GM18951 (cell line): ENCODE measurements at regions not wholly inside any gene's neighbourhood (a gene's known extent, or its start where the extent isn't known, plus 50 kb on each side); places are given as distances from the start of the nearest gene placed in this dataset.
"Not testable (repeated sequence)": the region's sequence is repeated elsewhere in the genome, so short reads cannot be mapped to it uniquely, and the experiment has no call there.

Experiments used
- POLR2A ChIP-seq: IDR thresholded peaks from 4 replicates; pipeline ENCODE4 v1.6.1; 2011; ENCODE audit warnings: mild to moderate bottlenecking; ENCODE audit not compliant: insufficient read length, insufficient read depth; ENCODE audit errors: extremely low read depth
- in situ Hi-C: fragments of 300-500 bp; cut with MboI; formaldehyde crosslinking; loops from one replicate; pipeline ENCODE4 v1.12.0; 2022; ENCODE audit warnings: low sequenced_read_pairs, mixed read lengths, inconsistent platforms; ENCODE audit not compliant: unreplicated experiment

GRCh38 chr15:77901921-77902750, 175.4 kb downstream of the TBC1D2B start:
- in situ Hi-C loops = no loop called here
- TF ChIP-seq POLR2A = no peak

DNA sequence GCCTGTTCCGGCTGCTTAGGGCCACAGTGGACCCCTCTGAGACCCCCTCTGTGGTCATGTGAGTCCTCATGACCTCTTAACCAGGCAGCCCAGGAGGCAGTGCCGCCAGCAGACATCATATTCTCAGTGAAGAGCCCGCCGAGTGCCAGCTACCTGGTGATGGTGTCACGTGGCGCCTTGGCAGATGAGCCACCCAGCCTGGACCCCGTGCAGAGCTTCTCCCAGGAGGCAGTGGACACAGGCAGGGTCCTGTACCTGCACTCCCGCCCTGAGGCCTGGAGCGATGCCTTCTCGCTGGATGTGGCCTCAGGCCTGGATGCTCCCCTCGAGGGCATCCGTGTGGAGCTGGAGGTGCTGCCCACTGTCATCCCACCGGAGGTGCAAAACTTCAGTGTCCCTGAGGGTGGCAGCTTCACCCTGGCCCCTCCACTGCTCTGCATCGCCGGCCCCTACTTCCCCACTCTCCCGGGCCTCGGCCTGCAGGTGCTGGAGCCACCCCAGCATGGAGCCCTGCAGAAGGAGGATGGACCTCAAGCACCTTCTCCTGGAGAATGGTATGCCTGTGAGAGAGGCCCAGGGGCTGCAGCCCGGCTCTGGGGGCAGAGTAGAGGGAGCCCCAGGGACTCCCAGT, 176.1 kb downstream of the TBC1D2B start:
- TF ChIP-seq POLR2A = no peak
- in situ Hi-C loops = no loop called here

DNA sequence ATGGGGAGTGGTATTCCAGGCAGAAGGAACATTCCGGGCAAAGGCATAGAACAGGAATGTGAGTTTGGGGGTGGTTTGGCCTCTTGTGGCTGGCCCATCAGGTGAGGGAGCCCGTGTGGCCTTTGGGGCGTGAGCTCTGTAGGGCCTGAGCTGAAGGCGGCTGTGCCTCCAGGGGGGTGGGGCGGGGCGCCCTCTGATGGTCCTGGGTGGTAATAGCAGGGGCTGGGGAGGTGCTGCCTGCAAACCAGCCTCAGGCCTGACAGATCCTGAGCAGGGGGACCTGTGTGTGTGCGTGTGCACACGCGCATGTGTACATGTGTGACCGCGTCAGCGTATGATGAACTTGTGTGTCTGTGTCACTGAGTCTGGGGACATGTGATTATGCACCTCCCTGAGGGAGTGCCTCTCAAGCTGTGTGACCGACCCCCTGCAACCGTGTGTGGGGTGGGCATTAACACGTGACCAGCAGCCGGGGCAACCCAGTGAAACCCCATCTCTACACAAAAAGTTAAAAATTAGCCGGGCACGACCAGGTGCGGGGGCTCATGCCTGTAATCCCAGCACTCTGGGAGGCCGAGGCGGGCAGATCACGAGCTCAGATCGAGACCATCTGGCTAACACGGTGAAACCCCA, 177.1 kb downstream of the TBC1D2B start:
- in situ Hi-C loops = not testable (repeated sequence)

GRCh38 chr15:77899776-77900175, 177.7 kb downstream of the TBC1D2B start:
- in situ Hi-C loops = not testable (repeated sequence)

GRCh38 chr15:77898811-77899730, 178.4 kb downstream of the TBC1D2B start:
- no peak for TF ChIP-seq POLR2A
- in situ Hi-C loops = no loop called here

GRCh38 chr15:77897896-77898406, 179.6 kb downstream of the TBC1D2B start:
- TF ChIP-seq POLR2A = no peak

GRCh38 chr15:77897113-77897895, 180.2 kb downstream of the TBC1D2B start:
- in situ Hi-C loops = not testable (repeated sequence)

More at GRCh38 chr15:77897896-77898406, 179.6 kb downstream of the TBC1D2B start:
- in situ Hi-C loops = no loop called here

GRCh38 chr15:77896147-77897112, 181.1 kb downstream of the TBC1D2B start:
- in situ Hi-C loops = not testable (repeated sequence)

DNA sequence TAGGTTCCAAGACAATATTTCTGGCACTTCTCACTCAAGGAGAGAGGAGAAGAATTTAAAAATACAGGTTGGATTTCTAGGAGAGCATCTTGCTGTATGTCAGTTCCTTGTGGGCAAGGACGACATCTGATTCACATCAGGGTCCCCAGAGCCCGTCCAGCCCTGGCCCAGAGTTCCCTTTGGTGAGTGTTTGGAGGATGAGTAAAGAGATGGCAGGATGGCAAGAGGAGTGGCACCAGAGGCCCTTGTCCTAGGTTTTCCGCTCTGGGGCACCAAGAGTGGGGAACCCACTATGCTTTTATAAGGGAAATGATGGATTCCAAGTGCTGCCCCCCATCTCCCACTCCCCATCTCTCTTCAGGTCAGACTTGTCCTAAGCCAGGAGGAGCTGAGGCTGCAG, 181.8 kb downstream of the TBC1D2B start:
- in situ Hi-C loops = no loop called here
- no peak for TF ChIP-seq POLR2A

DNA sequence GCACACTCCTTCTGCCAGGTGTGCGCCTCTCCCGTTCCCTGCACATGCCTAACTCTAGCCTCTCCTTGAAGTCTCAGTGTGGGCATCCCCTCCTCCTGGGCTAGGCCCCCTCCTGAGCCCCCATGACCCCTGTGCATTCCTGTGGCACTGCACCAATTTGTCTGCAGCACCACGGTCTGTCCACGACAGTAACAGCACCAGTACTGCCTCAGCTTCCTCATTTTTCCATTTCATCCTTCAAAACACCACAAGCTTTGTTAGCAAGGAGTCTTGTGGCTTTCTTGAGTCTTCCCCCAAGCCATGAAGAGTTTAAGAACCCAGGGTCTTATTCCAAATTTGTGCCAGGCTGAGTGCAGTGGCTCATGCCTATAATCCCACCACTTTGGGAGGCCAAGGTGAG, 182.4 kb downstream of the TBC1D2B start:
- in situ Hi-C loops = not testable (repeated sequence)

GRCh38 chr15:77893671-77894640, 183.6 kb downstream of the TBC1D2B start:
- in situ Hi-C loops = not testable (repeated sequence)

GRCh38 chr15:77893246-77893645, 184.3 kb downstream of the TBC1D2B start:
- in situ Hi-C loops = not testable (repeated sequence)
